Breast epithelium (tissue), 4 donors: ENCODE measurements at regions not wholly inside any gene's neighbourhood (a gene's known extent, or its start where the extent isn't known, plus 50 kb on each side); places are given as distances from the start of the nearest gene placed in this dataset.

Experiments used
- DNase-seq, 2 donors: peaks; one replicate each; pipeline ENCODE4 v3.0.0-alpha.2; 2019; ENCODE audit warnings: low spot score in 2 of 2
- H3K27ac ChIP-seq, 2 donors: fragments of 200-600 bp; sonication (generic) in 1 of 2; one replicate each; pipeline ENCODE4 v1.5.1; 2016 to 2019; ENCODE audit warnings: mild to moderate bottlenecking in 1 of 2
- H3K27me3 ChIP-seq, 2 donors: fragments of 200-600 bp; sonication (generic) in 1 of 2; one replicate each; pipeline versions ENCODE4 v1.5.1 to v1.6.0; 2017 to 2019; ENCODE audit warnings: control low read depth in 1 of 2, mild to moderate bottlenecking in 1 of 2
- H3K36me3 ChIP-seq: fragments of 200-600 bp; one replicate; pipeline ENCODE4 v1.5.1; 2019
- H3K4me1 ChIP-seq, 2 donors: fragments of 200-600 bp; sonication (generic); one replicate each; pipeline ENCODE4 v1.5.1; 2016 to 2019; ENCODE audit warnings: control low read depth in 1 of 2
- H3K4me3 ChIP-seq, 3 donors: fragments of 200-600 bp; sonication (generic); 1 replicate in 2 of 3; 2 replicates in 1 of 3; pipeline ENCODE4 v1.5.1; 2016 to 2019; ENCODE audit warnings: mild to moderate bottlenecking in 3 of 3, moderate library complexity in 2 of 3
- H3K9me3 ChIP-seq, 2 donors: fragments of 200-600 bp; sonication (generic) in 1 of 2; one replicate each; pipeline ENCODE4 v1.5.1; 2016 to 2019; ENCODE audit warnings: control low read depth in 1 of 2
- CTCF ChIP-seq, 3 donors: fragments of 450-650 bp; IDR thresholded peaks; one replicate each; pipeline ENCODE4 v1.5.1; 2016 to 2017; ENCODE audit warnings: antibody characterized with exemption in 3 of 3, mild to moderate bottlenecking in 3 of 3, moderate library complexity in 3 of 3
- POLR2A ChIP-seq: fragments of 450-650 bp; IDR thresholded peaks from one replicate; pipeline ENCODE4 v1.6.1; 2016; ENCODE audit warnings: antibody characterized with exemption, mild to moderate bottlenecking, moderate library complexity
- POLR2AphosphoS5 ChIP-seq, 3 donors: sonication (generic); formaldehyde crosslinking; IDR thresholded peaks; one replicate each; pipeline ENCODE4 v1.6.1; 2017; ENCODE audit warnings: antibody characterized with exemption in 3 of 3
- intact Hi-C: fragments of 100-400 bp; cut with DNase I; formaldehyde crosslinking; loops from one replicate; pipeline ENCODE4 v1.15.1; 2023; ENCODE audit warnings: low total_unique reads

GRCh38 chr1:77624102-77624501 lies 58.4 kb downstream of the ZZZ3 start:
- Histone ChIP-seq H3K27ac (no peak overlapping the region), H3K27me3 (no peaks in the 10 kb centered on the region), H3K4me3 (no peak overlapping the region), H3K4me1 (no peaks in the 10 kb centered on the region), H3K9me3 (no peaks in the 10 kb centered on the region), H3K36me3 (no peaks in the 10 kb centered on the region)
- intact Hi-C loops: no loop called here
- DNase-seq: no peak
- no peak for TF ChIP-seq POLR2A
- TF ChIP-seq POLR2AphosphoS5 (IDR thresholded peaks at IDR 0.05): no peak
- TF ChIP-seq CTCF (IDR thresholded peaks at IDR 0.05): no peak

GRCh38 chr1:77623066-77623465 lies 59.4 kb downstream of the ZZZ3 start:
- no peak overlapping the region for H3K27ac ChIP-seq
- TF ChIP-seq POLR2A (no peak), POLR2AphosphoS5 (IDR thresholded peaks at IDR 0.05) (no peak), CTCF (IDR thresholded peaks at IDR 0.05) (no peak)
- H3K4me1 ChIP-seq: no peaks in the 10 kb centered on the region
- intact Hi-C loops: no loop called here
- no peaks in the 10 kb centered on the region for H3K9me3 ChIP-seq
- H3K36me3 ChIP-seq: no peaks in the 10 kb centered on the region
- DNase-seq: no peak
- no peaks in the 10 kb centered on the region for H3K27me3 ChIP-seq
- H3K4me3 ChIP-seq: no peak overlapping the region

- Histone ChIP-seq H3K9me3 (no peaks in the 10 kb centered on the region), H3K4me3 (no peak overlapping the region), H3K27me3 (no peaks in the 10 kb centered on the region), H3K27ac (no peak overlapping the region), H3K4me1 (no peaks in the 10 kb centered on the region), H3K36me3 (no peaks in the 10 kb centered on the region)
- TF ChIP-seq POLR2A: no peak
- TF ChIP-seq POLR2AphosphoS5 (IDR thresholded peaks at IDR 0.05): no peak
- TF ChIP-seq CTCF (IDR thresholded peaks at IDR 0.05): no peak
- no peak for DNase-seq
- intact Hi-C loops: no loop called here
Measured at GRCh38 chr1:77620273-77620672, 62.2 kb downstream of the ZZZ3 start.

GRCh38 chr1:77614037-77614436 lies 68.4 kb downstream of the ZZZ3 start:
- Histone ChIP-seq H3K4me3 (no peak overlapping the region), H3K27ac (no peak overlapping the region), H3K4me1 (no peaks in the 10 kb centered on the region), H3K9me3 (peaks cover 6 to 9% of the 10 kb centered on the region in 2 donors), H3K36me3 (no peaks in the 10 kb centered on the region), H3K27me3 (no peaks in the 10 kb centered on the region)
- intact Hi-C loops: no loop called here
- DNase-seq: no peak
- TF ChIP-seq POLR2AphosphoS5 (IDR thresholded peaks at IDR 0.05) (no peak), CTCF (IDR thresholded peaks at IDR 0.05) (no peak), POLR2A (no peak)
